ENCODE measurements at regions not wholly inside any gene's neighbourhood (a gene's known extent, or its start where the extent isn't known, plus 50 kb on each side); places are given as distances from the start of the nearest gene placed in this dataset.
A peak's percentile ranks its signal among the peaks of the same experiment; 100 is the strongest.

GRCh38 chr1:218796773-218797172 lies 376.9 kb upstream of the LYPLAL1 start:
- FAIRE-seq: no peak
- H3K9me3 ChIP-seq (replicated peaks; ENCODE audit: control insufficient read depth, insufficient read depth, low read depth, low read length): peaks cover 2% of the 10 kb centered on the region; the same call in 1 of the 2 replicates
- no peak overlapping the region for H3K9ac ChIP-seq (ENCODE audit: insufficient read depth in 1 of 2, low read depth in 2 of 2, low read length in 2 of 2)
- ChIA-PET POLR2A (no interaction called here), CTCF (ENCODE audit: low intra/inter-chr PET ratio) (no interaction called here)
- H3K9me1 ChIP-seq (ENCODE audit: control insufficient read depth, insufficient read depth, low read length): no peaks in the 10 kb centered on the region
- H2AFZ ChIP-seq (ENCODE audit: low read depth, low read length): no peak overlapping the region
- H4K20me1 ChIP-seq (replicated peaks; ENCODE audit: control insufficient read depth, insufficient read depth, low read length): no peaks in the 10 kb centered on the region
- no peaks in the 10 kb centered on the region for H3K4me1 ChIP-seq (replicated peaks in 1 of 2; ENCODE audit: control insufficient read depth in 2 of 2, insufficient read depth in 2 of 2, low read length in 2 of 2)
- intact Hi-C loops (cut with micrococcal nuclease): no loop called here
- no peaks in the 10 kb centered on the region for H3K27me3 ChIP-seq (ENCODE audit: control insufficient read depth in 2 of 2, insufficient read depth in 2 of 2, low read length in 2 of 2)
- no peak for DNase-seq (ENCODE audit: extremely low read depth in 1 of 4, low spot score in 3 of 4)
- BruUV-seq (replicated peaks): no TSS peak
- TF ChIP-seq CSDE1 (IDR thresholded peaks at IDR 0.05): no peak
- TF ChIP-seq ZNF766 (CRISPR knock-in tag; conservative IDR thresholded peaks at IDR 0.05): no peak
- no peak for TF ChIP-seq FOXA3 (CRISPR knock-in tag; conservative IDR thresholded peaks at IDR 0.05 in 1 of 2, IDR thresholded peaks at IDR 0.05 in 1 of 2)
- no peak for TF ChIP-seq TAF1 (IDR thresholded peaks at IDR 0.05; ENCODE audit: control insufficient read depth, extremely low read depth, insufficient read depth, low read length, severe bottlenecking)
- TF ChIP-seq ELF1 (tag; IDR thresholded peaks at IDR 0.05): no peak
- 0 out of 2 replicates have a peak, but pooled peaks have one; percentile 6 for TF ChIP-seq MAFG (tag; conservative IDR thresholded peaks at IDR 0.05)
- in situ Hi-C loops (cut with MboI): no loop called here
- no peaks in the 10 kb centered on the region for H3K36me3 ChIP-seq (ENCODE audit: control insufficient read depth, insufficient read depth, low read length)
- H3K4me2 ChIP-seq (ENCODE audit: insufficient read depth, low read length): no peak overlapping the region
- WGBS (ENCODE audit: insufficient coverage, low coverage, missing lambda C conversion rate): 0% methylated on average over 3 of the region's 3 CpGs
- no peak overlapping the region for H3K27ac ChIP-seq (ENCODE audit: extremely low read depth, low read depth, low read length)
- H3K4me3 ChIP-seq: no peak overlapping the region
- H3K79me2 ChIP-seq (ENCODE audit: control insufficient read depth, insufficient read depth, low read length): no peaks in the 10 kb centered on the region
- ATAC-seq: no peak

- Histone ChIP-seq H3K27me3 (ENCODE audit: control insufficient read depth in 2 of 2, insufficient read depth in 2 of 2, low read length in 2 of 2) (no peaks in the 10 kb centered on the region), H3K9me3 (replicated peaks; ENCODE audit: control insufficient read depth, insufficient read depth, low read depth, low read length) (peaks cover 2% of the 10 kb centered on the region; the same call in 1 of the 2 replicates), H3K9me1 (ENCODE audit: control insufficient read depth, insufficient read depth, low read length) (no peaks in the 10 kb centered on the region), H3K4me2 (ENCODE audit: insufficient read depth, low read length) (no peak overlapping the region), H2AFZ (ENCODE audit: low read depth, low read length) (no peak overlapping the region), H3K4me1 (replicated peaks in 1 of 2; ENCODE audit: control insufficient read depth in 2 of 2, insufficient read depth in 2 of 2, low read length in 2 of 2) (no peaks in the 10 kb centered on the region), H3K4me3 (no peak overlapping the region), H3K27ac (ENCODE audit: extremely low read depth, low read depth, low read length) (no peak overlapping the region), H4K20me1 (replicated peaks; ENCODE audit: control insufficient read depth, insufficient read depth, low read length) (no peaks in the 10 kb centered on the region), H3K36me3 (ENCODE audit: control insufficient read depth, insufficient read depth, low read length) (no peaks in the 10 kb centered on the region), H3K79me2 (ENCODE audit: control insufficient read depth, insufficient read depth, low read length) (no peaks in the 10 kb centered on the region), H3K9ac (ENCODE audit: insufficient read depth in 1 of 2, low read depth in 2 of 2, low read length in 2 of 2) (no peak overlapping the region)
- DNase-seq (ENCODE audit: extremely low read depth in 1 of 4, low spot score in 3 of 4): no peak
- in situ Hi-C loops (cut with MboI): no loop called here
- FAIRE-seq: no peak
- BruUV-seq (replicated peaks): no TSS peak
- POLR2A ChIA-PET: no interaction called here
- CTCF ChIA-PET (ENCODE audit: low intra/inter-chr PET ratio): no interaction called here
- intact Hi-C loops (cut with micrococcal nuclease): no loop called here
- ATAC-seq: no peak
- 5% methylated on average over 3 of the region's 3 CpGs for WGBS (ENCODE audit: insufficient coverage, low coverage, missing lambda C conversion rate)
- TF ChIP-seq ZBTB8A (IDR thresholded peaks at IDR 0.05; ENCODE audit: partially characterized antibody): no peak
- TF ChIP-seq ZNF133 (CRISPR knock-in tag; IDR thresholded peaks at IDR 0.05): no peak
Observed at GRCh38 chr1:218802799-218803198, 370.9 kb upstream of the LYPLAL1 start.
